ENCODE measurements at regions not wholly inside any gene's neighbourhood (a gene's known extent, or its start where the extent isn't known, plus 50 kb on each side); places are given as distances from the start of the nearest gene placed in this dataset.

DNA sequence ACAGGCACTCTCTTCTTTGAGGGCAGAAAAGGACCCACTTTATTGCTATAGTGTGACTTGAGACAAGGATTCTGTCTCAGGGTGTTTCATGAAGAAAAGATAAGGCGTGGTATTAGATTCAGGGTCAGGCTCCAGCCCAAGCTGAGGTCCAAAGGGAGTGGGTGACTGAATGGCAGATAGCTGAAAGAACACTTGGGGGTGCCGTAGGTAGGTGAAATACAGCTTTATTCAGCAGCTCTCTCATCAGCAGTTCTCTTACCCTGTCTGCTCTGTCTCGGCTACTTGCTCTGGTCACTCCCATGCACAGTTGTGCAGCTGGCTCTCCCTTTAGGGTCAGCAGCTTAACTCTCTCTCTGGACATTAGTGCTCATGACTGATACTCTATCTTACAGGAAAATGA lies 379.9 kb downstream of the LPIN1 start:
- DNase-seq: no peak

GRCh38 chr2:12127638-12128037 lies 381.2 kb downstream of the LPIN1 start:
- DNase-seq: no peak

GRCh38 chr2:12131975-12132374 lies 385.5 kb downstream of the LPIN1 start:
- DNase-seq: no peak

DNA sequence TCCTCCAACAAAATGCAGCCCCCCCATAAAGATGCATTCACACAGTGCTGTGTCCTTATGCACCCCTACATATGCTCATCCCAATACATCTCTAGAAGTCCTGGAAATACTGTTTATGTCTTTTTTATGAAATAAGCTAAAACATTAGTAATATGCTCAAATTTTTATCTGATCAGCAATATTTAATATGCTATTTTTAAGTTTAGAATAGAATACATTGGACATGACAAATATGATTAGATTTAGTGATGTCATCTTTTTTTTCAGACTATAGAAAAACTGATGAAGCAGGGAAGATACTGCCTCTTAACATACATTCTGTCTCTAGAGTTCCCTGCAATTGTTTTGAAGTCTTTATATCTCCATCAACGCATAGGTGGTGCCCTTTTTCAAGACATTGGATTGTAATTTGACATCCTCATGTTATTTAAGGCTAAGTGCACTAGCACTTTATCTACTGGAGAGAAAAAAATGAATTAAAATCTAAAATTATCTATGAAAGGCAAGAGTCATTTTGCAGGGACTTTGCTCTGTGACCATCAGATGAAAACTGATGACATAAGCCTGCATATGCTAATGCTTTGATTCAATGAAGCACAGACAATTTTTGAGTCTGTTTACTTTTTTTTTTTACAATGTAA lies 395.3 kb downstream of the LPIN1 start:
- DNase-seq: no peak

- DNase-seq: no peak
These were observed 405.3 kb downstream of the LPIN1 start for GRCh38 chr2:12151716-12152115.

DNA sequence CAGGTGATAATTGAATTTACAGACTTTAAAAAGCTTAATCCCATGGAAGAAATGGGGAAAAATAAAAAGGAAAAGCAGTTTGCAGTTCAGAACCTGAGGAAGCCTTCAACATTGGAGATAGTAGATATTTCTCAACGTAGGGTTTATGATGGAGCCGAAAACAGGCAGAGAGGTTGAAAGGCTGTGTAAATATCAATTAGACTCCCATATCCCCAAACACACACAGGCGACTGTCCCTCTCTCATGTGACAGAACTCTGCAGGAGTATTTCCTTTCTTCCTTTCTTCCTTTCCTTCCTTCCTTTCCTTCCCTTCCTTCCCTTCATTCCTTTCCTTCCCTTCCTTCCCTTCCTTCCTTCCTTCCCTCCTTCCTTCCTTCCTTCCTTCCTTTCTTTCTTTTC lies 406.5 kb downstream of the LPIN1 start:
- no peak for DNase-seq

- no peak for DNase-seq
These were observed 409.0 kb downstream of the LPIN1 start for GRCh38 chr2:12155303-12156051.

DNA sequence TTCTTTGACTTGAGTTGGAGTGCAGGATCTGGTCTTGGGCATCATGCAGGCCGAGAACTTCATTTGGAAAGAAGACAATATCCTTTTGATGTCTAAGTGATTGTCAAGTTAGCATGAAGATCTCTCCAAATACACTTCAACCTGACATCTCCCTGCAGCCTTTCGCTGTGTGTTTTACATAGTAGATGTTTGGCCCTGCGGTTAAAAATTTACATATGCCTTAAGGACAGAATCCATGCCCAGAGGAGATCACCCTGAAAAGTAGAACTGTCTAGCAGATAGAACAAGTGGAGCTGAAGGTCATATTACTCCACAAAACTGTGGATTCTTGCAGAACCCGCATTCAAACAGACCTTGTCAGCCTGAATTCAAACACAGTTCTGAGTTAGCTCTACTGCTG lies 409.9 kb downstream of the LPIN1 start:
- DNase-seq: no peak

DNA sequence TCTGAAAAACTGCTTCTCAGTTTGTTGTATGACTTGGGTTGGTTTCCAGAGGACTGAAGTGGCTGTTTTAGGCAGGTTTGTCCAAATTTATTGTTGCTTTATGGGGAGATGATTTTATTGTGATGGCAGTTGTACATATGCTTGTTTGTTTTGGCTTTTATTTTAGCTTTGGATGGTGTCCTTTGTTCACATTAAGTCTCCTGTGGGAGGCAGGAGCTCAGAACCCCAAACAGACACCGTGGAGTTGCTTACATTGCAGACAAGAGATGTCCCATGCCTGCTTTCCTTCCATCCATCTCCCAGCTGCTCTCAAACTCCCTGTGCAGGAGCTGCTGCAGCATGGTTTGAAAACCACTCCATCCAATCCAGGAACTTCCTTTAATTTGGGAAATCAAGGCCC lies 414.7 kb downstream of the LPIN1 start:
- DNase-seq: no peak

DNA sequence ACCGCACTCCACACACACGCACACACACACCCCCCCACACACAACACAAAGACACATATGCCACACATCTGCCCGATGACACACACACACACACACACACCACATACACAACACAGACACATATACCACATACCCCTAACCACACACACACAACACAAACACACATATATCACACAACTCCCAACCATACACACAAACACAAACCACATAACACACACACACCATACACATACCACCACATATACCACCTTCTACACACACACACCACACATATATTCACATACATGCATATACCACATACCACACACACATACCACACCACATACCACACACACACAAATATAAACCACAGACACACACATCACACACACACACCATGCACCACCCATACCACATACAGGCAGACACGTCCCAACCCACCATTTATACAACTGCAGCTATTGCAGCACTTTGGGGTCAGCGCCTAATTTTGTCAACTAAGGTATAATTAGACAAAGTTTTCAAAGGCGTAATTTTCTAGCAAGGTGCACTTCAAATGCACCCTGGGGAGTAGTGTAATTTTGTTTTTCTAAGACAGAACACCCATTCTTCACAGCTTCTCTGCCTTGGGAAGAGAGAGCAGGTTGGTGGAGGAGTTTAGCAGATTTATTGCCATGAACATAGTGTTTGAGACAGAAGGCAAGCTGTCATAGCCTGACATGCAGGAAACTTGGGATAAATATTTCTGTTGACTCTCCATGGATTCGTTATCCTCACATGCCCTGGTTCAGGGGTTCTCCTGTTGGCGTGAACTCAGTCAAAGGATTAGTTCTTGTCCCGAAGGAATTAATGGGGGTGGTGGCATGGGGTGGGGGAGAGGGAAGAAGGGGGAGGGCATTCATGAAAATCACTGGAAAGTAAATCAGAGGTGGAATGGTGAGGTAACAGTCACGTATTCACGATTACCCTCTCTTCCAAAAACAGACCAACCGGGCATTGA lies 416.1 kb downstream of the LPIN1 start:
- no peak for DNase-seq

GRCh38 chr2:12163866-12164265 lies 417.4 kb downstream of the LPIN1 start:
- no peak for DNase-seq

- no peak for DNase-seq
These were observed 418.3 kb downstream of the LPIN1 start for GRCh38 chr2:12164689-12165088.

- no peak for DNase-seq
These were observed 421.3 kb downstream of the LPIN1 start for GRCh38 chr2:12167525-12168317.

DNA sequence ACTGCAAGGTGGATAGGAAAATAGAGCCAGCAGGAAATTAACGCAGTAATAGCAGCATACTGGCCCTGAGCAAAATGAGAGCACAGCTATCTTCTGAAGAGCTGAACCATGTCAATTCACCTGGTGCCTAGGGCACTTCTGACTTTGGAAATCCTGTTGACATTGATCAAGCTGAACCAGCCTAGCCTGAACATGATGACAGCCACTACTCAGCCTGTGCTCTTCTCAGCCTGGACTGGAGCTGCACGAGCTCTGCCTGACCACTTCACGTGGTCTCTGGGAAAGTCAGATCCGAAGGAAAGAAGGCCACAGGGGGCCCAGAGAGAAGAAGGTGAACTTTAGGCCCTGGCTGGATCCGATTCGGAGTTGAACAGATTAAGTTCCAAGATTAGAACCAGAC lies 421.9 kb downstream of the LPIN1 start:
- no peak for DNase-seq

GRCh38 chr2:12168791-12169388 lies 422.5 kb downstream of the LPIN1 start:
- DNase-seq: no peak

DNA sequence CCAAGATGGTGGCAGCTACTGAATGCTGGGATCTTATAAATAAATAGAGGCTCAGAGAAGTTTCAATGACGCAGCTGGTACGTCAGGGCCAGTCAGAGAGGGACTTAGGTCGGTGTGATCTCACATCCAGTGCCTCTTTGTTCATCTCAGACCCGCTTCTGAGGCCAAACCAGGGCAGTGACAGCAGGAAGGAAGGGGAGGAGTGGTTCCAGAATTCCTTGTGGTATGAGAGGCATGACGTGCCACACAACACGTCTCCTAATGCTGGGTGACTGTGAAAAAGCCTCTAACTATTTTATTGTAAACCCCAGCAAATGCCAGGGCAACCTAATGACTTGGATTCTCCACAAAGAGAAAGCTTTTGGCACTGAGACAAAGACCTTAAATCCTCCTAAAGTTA lies 423.3 kb downstream of the LPIN1 start:
- DNase-seq: no peak

- DNase-seq: no peak
These were observed 423.7 kb downstream of the LPIN1 start for GRCh38 chr2:12170121-12170520.

DNA sequence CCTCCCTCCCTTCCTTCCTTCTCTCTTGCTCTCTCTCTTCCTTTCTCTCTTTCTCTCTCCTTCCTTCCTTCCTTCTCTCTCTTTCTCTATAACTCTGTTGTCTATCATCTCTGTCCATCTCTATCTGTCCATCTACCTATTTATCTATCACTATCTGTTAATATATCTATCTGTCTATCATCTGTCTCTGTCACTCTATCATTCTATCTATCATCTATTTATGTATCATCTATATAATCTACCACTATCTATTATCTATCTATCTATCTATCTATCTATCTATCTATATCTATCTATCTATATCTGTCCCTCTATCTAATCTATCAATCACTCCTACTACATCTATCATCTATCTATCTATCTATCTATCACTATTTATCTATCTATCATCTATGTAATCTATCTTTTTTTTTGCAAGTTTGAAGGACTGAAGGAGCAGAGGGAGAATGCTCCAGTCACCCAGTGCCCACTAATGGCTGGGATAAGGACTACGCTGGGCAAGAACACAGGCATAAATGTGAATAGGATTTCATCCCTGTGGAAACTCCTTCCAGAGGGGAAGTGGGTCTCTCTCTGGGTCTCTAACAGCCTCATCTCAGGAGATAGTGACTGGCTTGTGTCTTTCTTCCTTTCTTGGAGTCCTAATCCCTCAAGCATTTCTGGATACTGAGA lies 427.0 kb downstream of the LPIN1 start:
- DNase-seq: no peak

GRCh38 chr2:12173943-12174340 lies 427.5 kb downstream of the LPIN1 start:
- DNase-seq: no peak

GRCh38 chr2:12175323-12175722 lies 428.9 kb downstream of the LPIN1 start:
- no peak for DNase-seq

- DNase-seq: no peak
These were observed 430.4 kb downstream of the LPIN1 start for GRCh38 chr2:12176623-12177454.

Measured in effector CD8-positive, alpha-beta T cell (primary cell).